KMS-11 (cell line): ENCODE measurements at regions not wholly inside any gene's neighbourhood (a gene's known extent, or its start where the extent isn't known, plus 50 kb on each side); places are given as distances from the start of the nearest gene placed in this dataset.

ENCODE experiments used
- H2AFZ ChIP-seq: fragments of 200-600 bp; sonication (generic); 2 replicates; pipeline ENCODE4 v1.6.1; 2016; ENCODE audit warnings: antibody characterized with exemption, mixed run types, low read depth
- H3K27ac ChIP-seq: fragments of 200-600 bp; sonication (generic); 2 replicates; pipeline ENCODE4 v1.6.1; 2016; ENCODE audit warnings: mild to moderate bottlenecking, mixed run types
- H3K27me3 ChIP-seq: fragments of 200-600 bp; sonication (generic); 2 replicates; pipeline ENCODE4 v1.6.1; 2017; ENCODE audit warnings: mild to moderate bottlenecking, low read depth, mixed run types, moderate library complexity; ENCODE audit not compliant: insufficient read depth
- H3K36me3 ChIP-seq: fragments of 200-600 bp; sonication (generic); 2 replicates; pipeline ENCODE4 v1.6.1; 2017; ENCODE audit warnings: mild to moderate bottlenecking, mixed run types; ENCODE audit not compliant: insufficient read depth
- H3K4me1 ChIP-seq: fragments of 200-600 bp; sonication (generic); 2 replicates; pipeline ENCODE4 v1.6.1; 2016; ENCODE audit warnings: mild to moderate bottlenecking, low read depth, mixed run types; ENCODE audit not compliant: poor library complexity, severe bottlenecking
- H3K4me2 ChIP-seq: fragments of 200-600 bp; sonication (generic); 2 replicates; pipeline ENCODE4 v1.7.0; 2016; ENCODE audit warnings: mild to moderate bottlenecking, mixed run types
- H3K4me3 ChIP-seq: fragments of 200-600 bp; sonication (generic); IDR thresholded peaks from 2 replicates; pipeline ENCODE4 v1.6.1; 2017; ENCODE audit warnings: low read depth, low read length, mixed read lengths; ENCODE audit not compliant: insufficient read depth
- H3K79me2 ChIP-seq: fragments of 200-600 bp; sonication (generic); 2 replicates; pipeline ENCODE4 v1.6.1; 2016; ENCODE audit warnings: low read depth, mixed run types; ENCODE audit not compliant: insufficient read depth
- H3K9ac ChIP-seq: fragments of 200-600 bp; sonication (generic); 2 replicates; pipeline ENCODE4 v1.6.1; 2016; ENCODE audit warnings: mild to moderate bottlenecking, mixed run types
- H4K20me1 ChIP-seq: fragments of 200-600 bp; sonication (generic); 2 replicates; pipeline ENCODE4 v1.6.1; 2016; ENCODE audit warnings: mild to moderate bottlenecking, mixed run types; ENCODE audit not compliant: insufficient read depth
- TF ChIP-seq, protein P1 (sequence below): fragments of 200-600 bp; sonication (generic); conservative IDR thresholded peaks from 2 replicates; pipeline ENCODE4 v1.6.1; 2017; ENCODE audit warnings: low read depth, mild to moderate bottlenecking, antibody characterized with exemption, low read length, moderate library complexity, mixed read lengths

DNA sequence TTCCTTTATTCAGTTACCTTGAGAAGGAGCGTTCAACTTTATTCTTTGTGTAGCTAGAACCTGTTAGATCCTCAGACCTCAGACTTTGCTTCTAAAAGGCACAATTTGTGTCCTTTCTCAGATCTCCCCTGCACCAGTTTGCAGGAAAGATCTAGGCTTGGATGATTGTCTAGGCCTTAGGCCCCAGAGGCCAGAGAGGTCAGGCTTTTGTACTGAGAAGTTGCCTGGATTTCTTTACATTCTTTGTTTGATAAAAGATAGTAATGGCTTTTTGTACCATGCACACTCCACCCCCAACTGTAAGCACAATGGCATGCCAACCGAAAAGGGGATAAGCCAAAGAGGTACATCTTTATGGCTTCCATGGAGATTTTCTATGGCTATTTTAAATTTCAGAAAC, 719.6 kb upstream of the NR2F2 start:
- no peaks in the 10 kb centered on the region for H3K36me3 ChIP-seq
- H3K9ac ChIP-seq = no peak overlapping the region
- H3K4me1 ChIP-seq = no peaks in the 10 kb centered on the region
- H3K4me3 ChIP-seq = no peak overlapping the region
- no peaks in the 10 kb centered on the region for H3K27me3 ChIP-seq
- H2AFZ ChIP-seq = no peak overlapping the region
- no peak overlapping the region for H3K27ac ChIP-seq
- TF ChIP-seq, protein P1, sequence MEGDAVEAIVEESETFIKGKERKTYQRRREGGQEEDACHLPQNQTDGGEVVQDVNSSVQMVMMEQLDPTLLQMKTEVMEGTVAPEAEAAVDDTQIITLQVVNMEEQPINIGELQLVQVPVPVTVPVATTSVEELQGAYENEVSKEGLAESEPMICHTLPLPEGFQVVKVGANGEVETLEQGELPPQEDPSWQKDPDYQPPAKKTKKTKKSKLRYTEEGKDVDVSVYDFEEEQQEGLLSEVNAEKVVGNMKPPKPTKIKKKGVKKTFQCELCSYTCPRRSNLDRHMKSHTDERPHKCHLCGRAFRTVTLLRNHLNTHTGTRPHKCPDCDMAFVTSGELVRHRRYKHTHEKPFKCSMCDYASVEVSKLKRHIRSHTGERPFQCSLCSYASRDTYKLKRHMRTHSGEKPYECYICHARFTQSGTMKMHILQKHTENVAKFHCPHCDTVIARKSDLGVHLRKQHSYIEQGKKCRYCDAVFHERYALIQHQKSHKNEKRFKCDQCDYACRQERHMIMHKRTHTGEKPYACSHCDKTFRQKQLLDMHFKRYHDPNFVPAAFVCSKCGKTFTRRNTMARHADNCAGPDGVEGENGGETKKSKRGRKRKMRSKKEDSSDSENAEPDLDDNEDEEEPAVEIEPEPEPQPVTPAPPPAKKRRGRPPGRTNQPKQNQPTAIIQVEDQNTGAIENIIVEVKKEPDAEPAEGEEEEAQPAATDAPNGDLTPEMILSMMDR = no peak
- no peaks in the 10 kb centered on the region for H3K79me2 ChIP-seq
- no peak overlapping the region for H3K4me2 ChIP-seq
- H4K20me1 ChIP-seq = no peaks in the 10 kb centered on the region

DNA sequence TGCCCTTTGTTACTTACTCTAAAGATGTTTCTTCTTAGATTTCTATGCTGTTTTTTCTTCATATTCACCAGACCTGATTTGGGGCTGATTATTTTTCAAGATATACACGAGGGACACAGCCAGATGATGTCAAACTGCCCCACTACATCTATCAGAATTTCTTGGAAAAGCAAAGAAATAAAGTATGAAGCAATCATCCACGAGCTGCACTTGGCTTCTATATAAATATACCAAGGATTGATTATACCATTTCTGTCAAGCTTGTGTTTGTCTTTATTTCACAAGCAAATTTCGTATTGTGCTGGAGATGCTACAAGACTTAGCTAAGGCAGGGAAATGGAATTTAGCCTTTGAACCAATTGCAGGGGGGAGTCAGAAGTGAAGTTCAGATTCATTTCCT, 715.1 kb upstream of the NR2F2 start:
- Histone ChIP-seq H4K20me1 (no peaks in the 10 kb centered on the region), H3K4me3 (no peak overlapping the region), H3K4me1 (peaks cover 2% of the 10 kb centered on the region), H2AFZ (no peak overlapping the region), H3K4me2 (no peak overlapping the region), H3K9ac (no peak overlapping the region), H3K27me3 (no peaks in the 10 kb centered on the region), H3K27ac (no peak overlapping the region), H3K36me3 (no peaks in the 10 kb centered on the region), H3K79me2 (no peaks in the 10 kb centered on the region)
- TF ChIP-seq, protein P1 = no peak

DNA sequence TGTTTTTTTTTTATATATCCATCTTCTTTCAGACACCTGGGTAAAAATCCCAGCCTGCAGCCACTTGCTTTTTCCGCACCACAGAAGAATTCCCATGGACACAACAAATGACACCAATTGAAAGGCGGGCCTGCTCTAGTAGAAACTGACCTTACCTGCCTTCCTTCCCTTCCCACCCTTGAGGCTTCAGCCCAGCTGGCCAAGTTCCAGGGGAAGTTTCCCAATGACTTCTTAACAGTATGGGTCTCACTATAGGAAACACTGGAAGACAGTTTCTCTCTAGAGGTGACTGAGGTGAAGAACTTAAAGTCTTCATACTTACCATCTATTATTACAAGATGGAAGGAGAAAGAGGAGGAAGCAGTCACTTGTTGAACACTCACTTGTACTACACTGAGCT, 714.2 kb upstream of the NR2F2 start:
- Histone ChIP-seq H3K36me3 (no peaks in the 10 kb centered on the region), H3K4me3 (no peak overlapping the region)

DNA sequence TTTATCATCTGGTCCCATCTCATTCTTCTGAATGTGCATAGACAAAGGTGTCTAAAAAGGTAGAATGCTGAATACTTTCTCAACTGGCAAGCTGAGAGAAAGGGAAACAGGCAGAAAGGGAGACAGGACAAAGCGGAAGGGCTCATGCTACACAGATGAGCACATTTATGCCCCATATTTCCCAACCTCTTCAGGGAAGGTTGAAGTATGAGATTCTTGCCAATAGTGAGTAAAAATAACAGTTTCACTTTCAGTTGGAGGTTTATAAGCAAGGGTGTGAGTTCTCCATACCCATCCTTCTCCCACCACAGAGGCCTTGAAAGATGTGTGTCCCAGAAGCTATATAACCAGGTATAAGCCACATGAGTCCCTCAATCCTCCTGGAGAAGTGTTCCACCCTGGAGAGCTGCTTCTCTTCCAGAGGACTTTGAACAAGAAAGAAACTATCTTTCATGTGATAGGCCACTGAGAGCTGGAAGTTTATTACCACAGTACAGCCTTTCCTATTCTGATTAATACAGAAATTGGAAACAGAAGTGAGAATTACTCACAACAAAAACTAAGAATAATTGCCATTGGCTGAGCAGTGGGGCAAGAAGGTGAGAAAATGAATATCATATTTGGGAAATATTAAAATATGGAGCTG, 709.4 kb upstream of the NR2F2 start:
- Histone ChIP-seq H3K27me3 (no peaks in the 10 kb centered on the region), H4K20me1 (no peaks in the 10 kb centered on the region), H3K79me2 (no peaks in the 10 kb centered on the region), H3K27ac (peak overlapping the region; percentile 13; the same call in 1 of the 2 replicates), H3K9ac (no peak overlapping the region), H3K36me3 (no peaks in the 10 kb centered on the region), H2AFZ (peak overlapping the region; percentile 44; the same call in 1 of the 2 replicates), H3K4me3 (no peak overlapping the region), H3K4me2 (peak overlapping the region; percentile 47), H3K4me1 (peaks cover 17% of the 10 kb centered on the region)
- TF ChIP-seq, protein P1 = no peak

More for the DNA sequence above, 714.2 kb upstream of the NR2F2 start:
- Histone ChIP-seq H3K4me1 (peaks cover 10% of the 10 kb centered on the region), H3K79me2 (no peaks in the 10 kb centered on the region), H2AFZ (no peak overlapping the region), H3K4me2 (no peak overlapping the region), H3K9ac (no peak overlapping the region), H3K27ac (no peak overlapping the region), H4K20me1 (no peaks in the 10 kb centered on the region), H3K27me3 (no peaks in the 10 kb centered on the region)
- TF ChIP-seq, protein P1 = no peak
